Occipital lobe (tissue), 1 donor: ENCODE measurements at regions not wholly inside any gene's neighbourhood (a gene's known extent, or its start where the extent isn't known, plus 50 kb on each side); places are given as distances from the start of the nearest gene placed in this dataset.

Source experiments
- DNase-seq: peaks from one replicate; lab custom pipeline; 2025; lab: John Stamatoyannopoulos, UW

DNA sequence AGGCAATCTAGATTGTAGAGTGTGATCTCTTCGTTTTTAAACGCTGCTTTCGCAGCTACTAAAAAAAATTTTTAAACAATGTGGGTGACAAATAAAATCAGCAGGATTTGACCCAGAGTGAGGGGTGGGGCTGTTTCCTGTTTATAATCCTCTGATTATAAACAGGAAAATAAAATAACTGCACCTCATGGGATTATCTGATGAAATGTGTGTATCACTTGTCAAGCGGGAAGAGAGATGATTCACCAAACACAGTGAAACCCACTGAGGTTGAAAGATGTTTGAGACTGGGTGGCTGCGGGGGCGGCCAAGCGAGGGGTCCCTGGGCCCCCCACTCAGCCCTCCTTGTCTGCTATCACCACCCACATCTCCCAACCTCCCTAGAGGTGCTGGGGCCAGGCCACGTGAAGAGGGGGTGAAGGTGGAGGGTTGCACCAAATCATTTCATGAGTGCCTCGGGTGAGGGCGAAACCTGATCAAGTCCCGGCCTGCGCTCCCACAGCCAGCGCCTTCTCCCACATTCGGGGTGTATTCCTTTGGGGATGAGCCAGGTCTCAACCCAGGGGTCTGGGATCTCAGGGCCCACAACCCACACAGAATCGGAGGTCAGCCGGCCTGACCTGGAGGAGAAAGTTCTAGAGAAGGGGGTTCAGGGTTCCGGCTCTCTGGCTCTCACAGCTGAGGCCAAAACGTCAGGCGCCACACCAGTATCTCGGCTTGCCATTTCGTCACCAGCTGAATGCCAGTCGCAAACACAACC is 212.5 kb downstream of the BMP7 start:
- no peak for DNase-seq

DNA sequence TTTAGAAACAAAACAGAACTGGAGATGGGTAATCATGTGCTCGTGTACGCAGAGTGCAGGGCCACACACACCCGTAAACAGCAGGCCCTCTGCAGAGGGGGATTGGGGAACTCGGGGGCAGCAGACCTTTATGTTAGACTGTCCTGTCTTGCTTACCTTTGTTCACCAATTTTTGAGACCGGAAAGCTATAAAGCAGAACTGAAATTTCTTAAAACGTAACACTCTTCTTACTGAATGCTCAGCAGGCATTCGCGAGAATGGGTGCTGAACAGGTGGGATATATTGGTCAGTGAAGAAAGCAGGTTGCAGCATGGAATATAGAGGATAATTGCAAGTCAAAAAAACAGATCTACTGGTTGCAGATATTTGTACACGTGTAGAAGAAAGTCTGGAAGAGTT is 211.1 kb downstream of the BMP7 start:
- no peak for DNase-seq

DNA sequence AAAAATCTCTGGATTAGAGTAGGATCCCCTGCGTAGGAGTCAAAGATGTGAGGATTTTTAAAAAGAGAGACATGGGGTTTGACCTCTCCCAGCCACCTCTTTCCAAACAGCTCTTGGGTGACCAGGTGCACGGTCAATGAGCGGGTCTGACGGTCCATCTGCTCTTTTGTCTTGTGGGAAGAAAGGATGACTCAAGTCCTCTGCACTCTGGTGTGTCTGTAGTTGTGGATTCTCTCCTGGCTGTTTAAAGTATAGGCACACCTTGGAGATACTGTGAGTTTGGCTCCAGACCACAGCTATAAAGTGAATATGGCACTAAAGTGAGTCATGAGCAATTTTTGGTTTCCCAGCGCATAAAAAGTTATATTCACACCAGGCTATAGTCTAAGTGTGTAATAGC is 209.8 kb downstream of the BMP7 start:
- DNase-seq: no peak

- DNase-seq: no peak
Observed at GRCh38 chr20:57059055-57059596, 207.3 kb downstream of the BMP7 start.

DNA sequence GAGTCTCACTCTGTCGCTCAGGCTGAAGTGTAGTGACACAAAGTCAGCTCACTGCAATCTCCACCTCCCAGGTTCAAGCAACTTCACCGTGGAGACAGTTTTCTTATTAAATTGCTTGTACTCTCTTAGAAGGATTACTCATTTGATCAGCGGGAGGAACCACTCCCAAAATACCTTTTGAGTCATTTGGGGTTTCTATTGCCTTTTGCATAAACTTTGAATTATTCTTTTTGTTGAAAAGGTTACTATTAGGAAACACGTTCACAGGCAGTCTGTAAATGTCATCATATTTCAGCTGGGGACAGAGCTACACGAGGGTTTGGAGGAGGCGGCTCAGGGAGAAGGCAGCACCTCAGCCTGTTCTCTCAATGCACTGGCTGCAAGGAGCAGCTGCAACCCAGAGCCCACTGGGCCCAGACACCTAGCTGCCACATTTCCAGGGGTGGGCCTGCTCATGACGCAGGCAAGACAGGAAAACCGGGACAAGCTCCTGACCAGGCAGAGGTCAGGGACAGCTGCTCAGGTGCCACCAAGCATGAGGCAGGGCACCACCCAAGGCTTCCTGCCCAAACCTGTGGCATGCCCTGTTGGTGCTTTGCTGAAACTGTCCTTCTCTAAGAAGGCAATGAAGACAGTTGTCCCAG is 205.9 kb downstream of the BMP7 start:
- no peak for DNase-seq

- no peak for DNase-seq
Observed at GRCh38 chr20:57061051-57061900, 205.2 kb downstream of the BMP7 start.

- no peak for DNase-seq
Observed at GRCh38 chr20:57062241-57062640, 204.2 kb downstream of the BMP7 start.

DNA sequence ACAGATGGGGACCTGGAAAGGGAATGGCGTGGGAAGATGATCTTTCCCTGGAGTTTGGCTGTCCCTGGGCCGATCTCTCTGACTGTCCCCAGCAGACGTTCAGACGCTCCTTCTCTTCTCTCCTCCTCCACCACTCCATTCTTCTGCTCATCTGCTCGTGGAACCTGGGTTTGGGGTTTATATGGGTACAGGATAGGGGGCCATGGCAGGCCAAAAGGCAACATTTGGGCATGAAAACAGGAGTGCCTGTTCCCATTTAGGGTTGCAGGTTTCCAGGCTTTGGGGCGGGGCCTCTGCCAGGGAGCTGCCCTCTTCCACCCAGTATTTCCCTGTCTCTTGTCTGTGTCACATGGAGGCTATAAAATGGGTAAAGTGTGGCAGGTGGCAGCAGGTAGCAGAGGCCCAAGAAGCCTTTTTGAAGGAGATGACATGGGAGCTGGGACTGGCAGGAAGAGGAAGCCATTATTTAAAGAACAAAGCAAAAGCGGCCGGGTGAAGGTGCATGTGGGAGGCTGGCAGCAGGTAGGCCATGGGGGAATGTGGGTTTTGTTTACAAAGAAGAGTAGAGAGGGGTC is 203.7 kb downstream of the BMP7 start:
- DNase-seq: no peak

GRCh38 chr20:57064836-57065235 is 201.6 kb downstream of the BMP7 start:
- no peak for DNase-seq

GRCh38 chr20:57065646-57066045 is 200.8 kb downstream of the BMP7 start:
- DNase-seq: no peak

DNA sequence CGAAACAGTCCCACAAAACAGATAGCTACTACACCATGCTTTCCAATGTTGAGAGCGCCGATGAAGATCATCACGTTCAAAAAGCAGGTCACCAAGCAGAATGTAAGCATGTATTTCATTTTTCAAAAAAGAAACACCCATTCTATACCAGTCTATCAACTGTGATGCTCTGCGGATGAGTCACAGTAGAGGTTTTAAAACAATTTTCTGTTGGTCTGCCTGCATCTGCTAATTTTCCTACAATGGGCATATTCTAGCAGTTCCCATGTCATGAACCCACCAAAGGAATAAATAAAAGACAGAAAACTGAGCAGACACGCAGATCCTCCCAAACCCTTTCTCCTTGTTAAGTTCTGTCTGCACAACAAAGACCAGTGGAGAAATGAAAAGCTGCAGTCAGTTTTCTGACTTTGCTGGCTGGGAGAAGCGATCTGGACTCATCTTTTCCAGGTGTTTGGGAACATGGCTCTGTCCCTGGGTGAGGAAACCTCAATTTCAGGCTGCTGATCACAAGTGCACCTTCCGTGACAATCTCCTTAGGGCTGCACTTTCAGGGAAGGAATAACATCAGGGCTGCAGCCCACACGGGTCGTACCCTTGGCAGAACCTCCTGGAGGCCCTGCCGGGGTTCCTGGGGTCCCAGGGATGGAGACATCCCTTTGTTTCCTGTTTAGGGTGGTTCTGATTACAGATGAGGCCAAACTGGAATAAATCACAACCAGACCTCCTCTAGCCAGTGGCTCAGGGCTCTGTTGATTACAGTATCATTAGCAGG is 200.1 kb downstream of the BMP7 start:
- DNase-seq: no peak

GRCh38 chr20:57069442-57069841 is 197.0 kb downstream of the BMP7 start:
- no peak for DNase-seq

DNA sequence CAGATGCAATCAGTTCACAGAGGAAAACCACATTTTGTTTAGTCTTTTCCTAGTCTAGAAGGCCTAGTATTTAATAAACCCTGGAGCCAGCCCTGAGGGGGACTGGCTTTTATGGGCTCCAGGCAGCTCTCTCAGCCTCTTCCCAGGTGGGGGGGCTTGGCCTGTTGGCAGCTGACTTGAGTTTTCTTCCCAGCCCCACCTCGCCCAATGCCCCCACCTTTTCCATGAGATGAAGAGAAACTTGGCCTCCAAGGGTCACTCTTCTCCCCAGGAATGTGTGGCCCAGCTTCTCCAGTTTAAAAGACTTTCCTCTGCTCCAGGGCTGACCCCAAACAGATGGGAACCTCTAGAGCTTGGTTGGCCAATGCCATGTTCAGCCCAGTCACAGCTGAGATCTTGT is 196.1 kb downstream of the BMP7 start:
- no peak for DNase-seq

DNA sequence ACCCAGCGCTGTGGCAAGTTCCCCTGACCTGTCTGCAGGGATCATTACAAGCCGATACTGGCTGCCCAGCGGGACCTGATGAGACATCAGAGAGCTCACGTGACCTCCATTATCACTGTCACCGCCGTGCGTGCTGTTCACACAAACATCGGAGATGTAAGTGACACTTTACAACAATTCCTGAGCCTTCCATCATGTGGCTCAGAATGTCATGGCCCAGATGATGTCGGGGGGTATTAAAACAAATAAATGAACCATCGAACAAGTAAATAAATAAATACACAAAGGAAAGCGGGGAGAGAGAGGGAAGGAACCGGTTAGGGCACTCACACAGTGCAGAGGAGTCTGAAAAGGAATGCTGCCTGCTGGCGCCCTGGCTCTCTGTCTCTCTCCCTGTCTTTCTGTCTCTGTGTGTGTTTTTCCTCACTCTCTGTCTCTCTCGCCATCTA is 195.1 kb downstream of the BMP7 start:
- DNase-seq: no peak

- DNase-seq: no peak
Observed at GRCh38 chr20:57071954-57072583, 194.4 kb downstream of the BMP7 start.

GRCh38 chr20:57073402-57073801 is 193.0 kb downstream of the BMP7 start:
- DNase-seq: no peak

DNA sequence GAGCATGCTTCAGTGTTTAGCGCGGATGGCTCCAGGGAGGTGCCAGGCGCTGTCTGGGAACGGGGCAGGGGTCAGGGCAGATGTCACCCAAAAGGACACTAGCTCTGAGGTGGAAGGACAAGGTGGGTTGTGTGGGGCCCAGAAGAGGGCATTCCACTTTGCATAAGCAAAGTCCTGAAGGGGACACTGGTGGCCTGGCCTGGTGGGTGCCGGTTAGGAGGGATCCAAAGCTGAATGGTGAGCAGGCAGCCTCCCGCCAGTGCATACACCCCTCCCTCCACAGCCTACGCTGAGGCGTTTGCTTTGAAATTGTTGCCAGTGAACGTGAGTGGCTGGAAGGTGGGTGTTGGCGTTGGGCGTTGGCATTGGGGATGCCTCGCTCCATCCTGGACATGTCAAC is 192.1 kb downstream of the BMP7 start:
- no peak for DNase-seq

- DNase-seq: no peak
Observed at GRCh38 chr20:57075181-57075580, 191.3 kb downstream of the BMP7 start.

DNA sequence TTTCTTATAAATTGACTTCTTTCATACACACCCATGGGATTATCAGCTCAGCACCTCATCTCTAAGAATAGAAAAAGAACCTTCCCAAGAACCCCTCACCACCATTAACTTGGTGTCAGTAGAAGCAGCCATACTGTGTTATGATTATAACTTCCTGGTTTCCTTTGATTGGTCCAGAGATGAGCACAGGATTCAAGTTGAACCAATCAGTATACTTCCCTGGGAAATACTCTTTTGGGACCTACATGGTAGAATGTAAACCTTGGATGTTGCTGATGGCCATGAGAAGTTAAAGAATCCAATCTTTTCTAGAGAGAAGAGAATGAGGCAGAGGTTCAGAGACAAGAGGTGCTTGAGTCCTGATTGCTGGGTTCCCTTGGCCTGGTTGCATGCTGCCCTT is 190.8 kb downstream of the BMP7 start:
- no peak for DNase-seq

GRCh38 chr20:57076152-57076652 is 190.2 kb downstream of the BMP7 start:
- DNase-seq: no peak
